Retina (tissue), 1 donor: ENCODE measurements at regions not wholly inside any gene's neighbourhood (a gene's known extent, or its start where the extent isn't known, plus 50 kb on each side); places are given as distances from the start of the nearest gene placed in this dataset.

ENCODE experiments used
- DNase-seq: peaks from one replicate; pipeline ENCODE4 v3.0.0-alpha.2; 2016

- no peak for DNase-seq
These were observed 277.9 kb upstream of the E2F7 start for GRCh38 chr12:77343291-77343690.

- DNase-seq, result no peak
These were observed 276.9 kb upstream of the E2F7 start for GRCh38 chr12:77342253-77342652.

- DNase-seq, result no peak
These were observed 274.2 kb upstream of the E2F7 start for GRCh38 chr12:77339610-77340009.

- DNase-seq, result no peak
These were observed 272.0 kb upstream of the E2F7 start for GRCh38 chr12:77337362-77337761.

- DNase-seq, result no peak
These were observed 269.4 kb upstream of the E2F7 start for GRCh38 chr12:77334806-77335205.

- no peak for DNase-seq
These were observed 263.0 kb upstream of the E2F7 start for GRCh38 chr12:77328326-77328725.

- DNase-seq, result peak; percentile 66
These were observed 260.3 kb upstream of the E2F7 start for GRCh38 chr12:77325511-77326236.

GRCh38 chr12:77324763-77325468 is 259.5 kb upstream of the E2F7 start:
- peak; percentile 89 for DNase-seq

- no peak for DNase-seq
These were observed 259.0 kb upstream of the E2F7 start for GRCh38 chr12:77324416-77324762.

GRCh38 chr12:77323788-77324415 is 258.5 kb upstream of the E2F7 start:
- DNase-seq, result no peak

GRCh38 chr12:77319166-77319565 is 253.8 kb upstream of the E2F7 start:
- no peak for DNase-seq

GRCh38 chr12:77315407-77315806 is 250.0 kb upstream of the E2F7 start:
- DNase-seq, result no peak

GRCh38 chr12:77314378-77315052 is 249.1 kb upstream of the E2F7 start:
- no peak for DNase-seq

- no peak for DNase-seq
These were observed 242.7 kb upstream of the E2F7 start for GRCh38 chr12:77308056-77308455.

GRCh38 chr12:77300811-77301210 is 235.4 kb upstream of the E2F7 start:
- DNase-seq, result no peak

GRCh38 chr12:77299910-77300669 is 234.7 kb upstream of the E2F7 start:
- no peak for DNase-seq

GRCh38 chr12:77299001-77299400 is 233.6 kb upstream of the E2F7 start:
- no peak for DNase-seq

GRCh38 chr12:77294016-77294415 is 228.6 kb upstream of the E2F7 start:
- no peak for DNase-seq

GRCh38 chr12:77274926-77275325 is 209.6 kb upstream of the E2F7 start:
- no peak for DNase-seq

- no peak for DNase-seq
These were observed 208.5 kb upstream of the E2F7 start for GRCh38 chr12:77273898-77274297.

GRCh38 chr12:77256956-77257355 is 191.6 kb upstream of the E2F7 start:
- DNase-seq, result no peak

- DNase-seq, result no peak
These were observed 188.0 kb upstream of the E2F7 start for GRCh38 chr12:77253321-77253720.

- DNase-seq, result no peak
These were observed 186.4 kb upstream of the E2F7 start for GRCh38 chr12:77251799-77252198.
